NCI-H2171 treated with DMSO at 0.1 percent for 48 hours (cell line): ENCODE measurements at regions not wholly inside any gene's neighbourhood (a gene's known extent, or its start where the extent isn't known, plus 50 kb on each side); places are given as distances from the start of the nearest gene placed in this dataset.

Experiments
- DNase-seq: peaks from one replicate; lab custom pipeline; 2025; lab: John Stamatoyannopoulos, UW

DNA sequence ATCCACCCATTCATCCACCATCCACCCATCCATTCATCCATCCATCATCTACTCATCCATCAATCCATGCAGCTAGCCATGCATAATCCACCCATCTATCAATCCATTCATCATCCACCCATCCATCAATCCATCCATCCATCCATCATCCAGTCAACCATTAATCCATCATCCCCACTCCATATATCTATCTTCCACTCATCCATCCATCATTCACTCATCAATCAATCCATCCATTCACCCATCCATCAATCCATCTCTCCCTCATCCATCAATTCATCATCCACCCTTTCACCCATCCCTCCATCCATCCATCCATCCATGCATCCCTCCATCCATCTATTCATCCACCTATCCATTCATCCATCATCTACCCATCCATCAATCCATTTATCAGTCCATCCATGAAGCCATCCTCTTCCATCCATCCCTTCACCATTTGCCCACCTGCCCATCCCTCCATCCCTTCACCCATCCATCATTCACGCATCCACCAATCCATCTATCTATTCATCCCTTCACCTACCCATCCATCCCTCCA, 689.4 kb downstream of the BRD1 start:
- no peak for DNase-seq

GRCh38 chr22:49137206-49137840, 690.4 kb downstream of the BRD1 start:
- peak; percentile 47 for DNase-seq

DNA sequence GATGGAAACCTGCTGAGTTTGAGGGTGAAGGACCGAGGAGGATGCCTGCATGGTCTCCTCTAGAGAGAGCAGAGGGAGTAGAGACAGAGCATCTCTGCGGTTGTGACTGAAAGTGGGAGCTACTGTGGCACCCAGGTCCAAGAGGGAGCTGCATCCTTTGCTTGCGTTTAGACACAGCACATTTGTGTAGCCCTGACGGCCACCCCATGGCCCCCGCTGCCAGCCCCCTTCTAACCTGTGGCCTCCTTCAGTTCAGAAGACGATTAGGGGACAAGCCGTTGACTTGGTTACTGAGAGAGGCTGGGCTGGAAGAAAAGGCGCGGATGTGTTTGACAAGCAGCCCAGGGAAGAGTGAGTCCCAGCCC, 690.9 kb downstream of the BRD1 start:
- DNase-seq = no peak

GRCh38 chr22:49136041-49136815, 691.4 kb downstream of the BRD1 start:
- DNase-seq = no peak

GRCh38 chr22:49134076-49134475, 693.6 kb downstream of the BRD1 start:
- DNase-seq = no peak

DNA sequence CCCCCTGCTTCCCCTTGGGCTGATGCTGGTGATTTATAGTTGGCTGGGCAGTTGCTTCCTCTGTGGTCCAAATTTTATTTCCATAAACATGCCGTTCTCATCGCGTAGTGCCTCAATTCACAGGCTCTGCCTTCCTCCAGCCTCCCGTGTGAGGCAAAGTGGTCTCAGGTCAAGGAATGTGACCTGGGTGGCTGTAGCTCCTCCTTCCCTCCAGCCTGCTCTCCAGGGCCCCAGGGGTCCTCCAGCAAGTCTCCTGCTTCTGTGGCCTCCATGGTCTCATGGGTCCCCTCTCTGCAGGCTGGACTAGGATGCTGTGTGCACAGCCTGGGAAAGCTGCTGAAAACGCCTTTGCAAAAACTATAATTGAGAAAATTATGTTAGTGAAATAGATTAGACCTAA, 694.1 kb downstream of the BRD1 start:
- DNase-seq = no peak

GRCh38 chr22:49132009-49132408, 695.7 kb downstream of the BRD1 start:
- no peak for DNase-seq

- DNase-seq = no peak
Observed at GRCh38 chr22:49129736-49130135, 697.9 kb downstream of the BRD1 start.

- no peak for DNase-seq
Observed at GRCh38 chr22:49128874-49129273, 698.8 kb downstream of the BRD1 start.

DNA sequence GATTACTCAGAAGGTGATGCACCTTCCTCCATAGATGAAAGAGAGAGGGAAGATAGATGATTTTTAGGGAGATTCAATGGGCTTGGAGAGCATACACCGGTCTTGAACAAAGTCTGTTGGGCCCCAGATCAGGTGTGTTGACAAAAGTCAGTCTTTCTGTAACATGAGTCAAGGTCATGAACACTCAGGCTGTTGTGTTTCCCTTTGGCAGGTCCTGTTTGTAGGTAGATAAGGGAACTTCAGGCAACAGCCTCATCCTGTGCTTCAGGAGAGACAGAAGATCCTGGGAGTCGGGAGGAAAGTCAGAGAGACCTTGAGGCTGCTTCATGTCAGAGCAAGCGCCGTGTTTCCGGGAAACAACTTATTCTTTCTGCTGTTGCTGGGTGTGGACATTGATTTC, 703.1 kb downstream of the BRD1 start:
- peak; percentile 20 for DNase-seq

DNA sequence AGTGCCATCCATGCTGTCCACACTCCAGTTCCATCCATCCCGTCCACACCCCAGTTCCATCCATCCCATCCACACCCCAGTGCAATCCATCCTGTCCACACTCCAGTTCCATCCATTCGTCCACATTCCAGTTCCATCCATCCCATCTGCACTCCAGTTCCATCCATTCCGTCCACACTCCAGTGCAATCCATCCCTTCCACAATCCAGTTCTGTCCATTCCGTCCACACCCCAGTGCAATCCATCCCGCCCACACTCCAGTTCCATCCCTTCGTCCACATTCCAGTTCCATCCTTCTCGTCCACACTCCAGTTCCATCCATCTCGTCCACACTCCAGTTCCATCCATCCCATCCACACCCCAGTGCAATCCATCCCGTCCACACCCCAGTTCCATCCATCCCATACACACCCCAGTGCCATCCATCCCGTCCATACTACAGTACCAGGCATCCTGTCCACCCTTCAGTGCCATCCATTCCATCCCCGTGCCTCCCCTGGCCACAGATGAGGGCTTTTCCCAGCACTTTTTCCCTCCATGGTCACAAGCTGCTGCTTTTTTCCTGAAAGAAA, 704.0 kb downstream of the BRD1 start:
- DNase-seq = no peak

GRCh38 chr22:49119551-49119952, 708.1 kb downstream of the BRD1 start:
- DNase-seq = peak; percentile 62

DNA sequence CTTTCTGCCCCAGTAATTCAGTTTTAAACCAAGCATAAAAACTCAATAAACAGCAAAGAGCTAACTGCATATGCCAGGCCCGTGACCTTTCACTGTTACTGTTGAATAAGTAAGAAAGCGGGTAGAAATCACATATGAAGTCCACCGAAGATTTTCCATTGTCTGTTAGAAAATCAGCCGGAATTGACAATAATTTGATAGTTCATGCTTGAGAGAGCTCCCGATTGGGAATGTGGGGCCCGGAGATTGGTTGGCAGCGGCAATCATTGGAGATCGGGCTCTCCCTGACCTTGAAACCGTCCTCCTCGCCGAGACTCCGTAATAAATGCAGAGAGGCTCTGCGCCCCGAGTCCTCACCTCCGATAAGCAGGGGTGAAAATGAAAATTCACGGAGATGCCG, 709.6 kb downstream of the BRD1 start:
- DNase-seq = no peak

DNA sequence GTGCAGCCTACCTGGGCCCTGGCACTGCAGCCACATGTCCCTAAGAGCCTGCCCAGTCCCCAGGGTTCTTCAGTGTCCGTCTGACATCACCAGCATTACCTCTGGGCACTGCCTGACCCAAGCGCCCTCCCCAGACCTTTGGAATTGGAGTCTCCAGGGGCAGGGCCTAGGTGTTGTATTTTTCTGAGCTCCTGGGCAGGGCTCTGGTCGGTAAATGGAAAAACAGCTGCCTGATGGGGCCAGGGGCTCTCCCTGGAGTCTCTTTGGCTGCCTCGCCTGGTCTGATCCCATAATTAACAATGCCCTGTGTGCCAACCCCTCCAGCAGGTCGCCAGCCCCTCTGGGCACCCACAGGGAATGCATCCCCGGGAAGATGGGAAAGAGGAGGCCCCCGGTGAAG, 710.2 kb downstream of the BRD1 start:
- no peak for DNase-seq

DNA sequence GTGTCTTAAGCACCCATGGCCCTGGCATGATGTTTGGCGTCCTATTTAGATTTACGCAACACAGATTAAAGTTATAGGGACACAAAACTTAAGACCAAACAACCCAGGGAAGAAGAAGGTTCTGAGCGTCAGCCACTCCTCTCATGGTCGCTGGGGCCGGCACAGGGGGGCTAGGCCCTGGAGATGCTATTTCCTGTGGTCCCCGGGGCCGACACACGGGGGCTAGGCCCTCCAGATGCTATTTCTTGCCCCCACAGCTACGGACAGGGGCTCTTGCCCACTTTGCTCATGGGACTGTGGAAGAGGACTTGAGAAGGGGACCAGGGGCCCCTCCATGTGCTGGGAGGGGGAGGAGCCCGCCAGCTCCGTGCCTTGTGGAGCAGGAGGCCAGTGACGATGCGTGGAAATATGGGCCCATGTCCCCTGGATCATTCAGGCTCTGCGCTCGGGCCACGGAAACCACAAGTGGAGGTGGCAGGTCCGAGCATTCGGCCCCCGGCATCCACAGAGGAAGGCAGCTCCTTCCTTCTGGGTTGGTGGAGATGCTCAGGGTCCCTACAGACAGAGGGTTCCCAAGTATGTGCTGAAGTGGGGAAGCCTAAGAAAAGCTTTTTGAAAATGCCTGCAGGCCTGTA, 711.1 kb downstream of the BRD1 start:
- DNase-seq = no peak

- no peak for DNase-seq
Observed at GRCh38 chr22:49116021-49116420, 711.7 kb downstream of the BRD1 start.

- no peak for DNase-seq
Observed at GRCh38 chr22:49115197-49115596, 712.5 kb downstream of the BRD1 start.

- no peak for DNase-seq
Observed at GRCh38 chr22:49113758-49114157, 713.9 kb downstream of the BRD1 start.

- DNase-seq = no peak
Observed at GRCh38 chr22:49112661-49113626, 714.7 kb downstream of the BRD1 start.

- DNase-seq = no peak
Observed at GRCh38 chr22:49112176-49112575, 715.5 kb downstream of the BRD1 start.

DNA sequence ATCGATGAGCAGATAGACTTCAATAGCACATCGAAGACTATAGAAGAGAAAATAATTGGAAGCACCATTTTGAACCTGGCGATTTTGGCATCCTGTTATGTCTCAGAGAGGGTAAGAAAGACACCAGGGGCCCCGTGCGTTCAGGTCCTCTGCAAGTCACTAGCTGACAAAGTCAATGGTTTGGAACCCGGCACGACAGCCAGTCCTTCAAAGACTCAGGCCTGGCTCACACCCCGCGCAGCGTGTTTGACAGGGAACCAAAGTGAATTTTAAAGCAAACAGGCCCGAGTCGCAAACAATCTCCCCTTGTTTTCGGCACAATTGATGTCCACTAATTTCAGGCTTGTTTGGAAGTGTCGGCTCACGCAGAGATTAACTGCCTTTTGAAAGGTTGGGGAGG, 716.6 kb downstream of the BRD1 start:
- DNase-seq = no peak
